H1 (cell line): ENCODE measurements at regions not wholly inside any gene's neighbourhood (a gene's known extent, or its start where the extent isn't known, plus 50 kb on each side); places are given as distances from the start of the nearest gene placed in this dataset.

Source experiments
- ATF2 ChIP-seq: IDR thresholded peaks from 2 replicates; pipeline ENCODE4 v1.6.1; 2012; ENCODE audit warnings: low read length, inconsistent platforms
- CHD1 ChIP-seq: IDR thresholded peaks from 2 replicates; pipeline ENCODE4 v1.6.1; 2012; ENCODE audit warnings: low read depth, low read length, improper control_type of control experiment
- EGR1 ChIP-seq: IDR thresholded peaks from 2 replicates; pipeline ENCODE4 v1.6.1; 2011; ENCODE audit warnings: low read depth, low read length, borderline replicate concordance

DNA sequence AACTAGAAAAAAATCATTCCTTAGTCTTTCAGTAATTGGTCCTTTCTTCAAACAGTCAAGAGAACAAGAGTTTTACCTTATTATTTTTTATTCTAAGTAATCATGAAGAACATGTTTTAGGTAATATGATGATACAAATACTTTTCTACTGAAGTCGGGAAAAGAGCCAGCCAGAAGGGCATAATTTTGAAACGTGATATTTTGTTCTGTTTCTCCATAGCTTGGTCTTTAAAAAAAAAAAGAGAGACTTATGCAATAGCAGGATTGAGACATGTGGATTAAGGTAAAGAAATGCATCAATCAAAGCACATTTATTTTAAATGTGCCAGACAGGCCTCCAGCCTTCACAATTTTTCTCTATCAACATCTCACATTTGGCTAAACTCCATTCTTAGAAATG is 1016.8 kb downstream of the CNTNAP5 start (continued):
- TF ChIP-seq CHD1 (no peak), ATF2 (no peak), EGR1 (no peak)
